A673 (cell line): ENCODE measurements at regions not wholly inside any gene's neighbourhood (a gene's known extent, or its start where the extent isn't known, plus 50 kb on each side); places are given as distances from the start of the nearest gene placed in this dataset.

Experiments
- EZH2 ChIP-seq: fragments of 200-600 bp; sonication (generic); IDR thresholded peaks from 2 replicates; pipeline ENCODE4 v1.6.1; 2017; ENCODE audit warnings: borderline replicate concordance, low read depth, mild to moderate bottlenecking, mixed read lengths, antibody characterized with exemption, low read length; ENCODE audit not compliant: poor library complexity, severe bottlenecking
- TF ChIP-seq, protein P1 (sequence below): fragments of 300-800, 200-600 bp; sonication (generic); conservative IDR thresholded peaks from 2 replicates; pipeline ENCODE4 v1.5.1; 2017; ENCODE audit warnings: low read depth, mild to moderate bottlenecking, antibody characterized with exemption, low read length, moderate library complexity, mixed read lengths

DNA sequence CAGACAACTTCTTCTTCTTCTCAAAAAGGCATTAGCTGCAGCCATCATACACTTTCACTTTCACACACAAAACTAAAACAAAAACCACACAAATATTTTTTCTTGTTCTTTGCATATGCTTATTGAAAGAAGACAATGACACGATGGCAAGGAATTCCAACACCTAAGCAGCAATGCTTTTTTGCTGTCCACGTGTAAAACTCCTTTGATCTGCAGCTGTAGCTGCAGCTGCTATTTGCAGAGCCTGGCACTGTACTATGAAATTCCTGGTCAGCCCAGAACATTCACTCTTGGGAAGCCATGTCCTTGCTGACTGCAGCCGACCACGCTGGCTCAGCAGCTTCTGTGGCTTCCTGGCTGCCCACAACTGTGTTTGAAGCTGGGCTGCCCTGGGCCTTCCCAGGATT lies 316.2 kb downstream of the CDH2 start:
- TF ChIP-seq, protein P1, sequence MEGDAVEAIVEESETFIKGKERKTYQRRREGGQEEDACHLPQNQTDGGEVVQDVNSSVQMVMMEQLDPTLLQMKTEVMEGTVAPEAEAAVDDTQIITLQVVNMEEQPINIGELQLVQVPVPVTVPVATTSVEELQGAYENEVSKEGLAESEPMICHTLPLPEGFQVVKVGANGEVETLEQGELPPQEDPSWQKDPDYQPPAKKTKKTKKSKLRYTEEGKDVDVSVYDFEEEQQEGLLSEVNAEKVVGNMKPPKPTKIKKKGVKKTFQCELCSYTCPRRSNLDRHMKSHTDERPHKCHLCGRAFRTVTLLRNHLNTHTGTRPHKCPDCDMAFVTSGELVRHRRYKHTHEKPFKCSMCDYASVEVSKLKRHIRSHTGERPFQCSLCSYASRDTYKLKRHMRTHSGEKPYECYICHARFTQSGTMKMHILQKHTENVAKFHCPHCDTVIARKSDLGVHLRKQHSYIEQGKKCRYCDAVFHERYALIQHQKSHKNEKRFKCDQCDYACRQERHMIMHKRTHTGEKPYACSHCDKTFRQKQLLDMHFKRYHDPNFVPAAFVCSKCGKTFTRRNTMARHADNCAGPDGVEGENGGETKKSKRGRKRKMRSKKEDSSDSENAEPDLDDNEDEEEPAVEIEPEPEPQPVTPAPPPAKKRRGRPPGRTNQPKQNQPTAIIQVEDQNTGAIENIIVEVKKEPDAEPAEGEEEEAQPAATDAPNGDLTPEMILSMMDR: no peak
- no peak for TF ChIP-seq EZH2
